ENCODE measurements at regions not wholly inside any gene's neighbourhood (a gene's known extent, or its start where the extent isn't known, plus 50 kb on each side); places are given as distances from the start of the nearest gene placed in this dataset.

DNA sequence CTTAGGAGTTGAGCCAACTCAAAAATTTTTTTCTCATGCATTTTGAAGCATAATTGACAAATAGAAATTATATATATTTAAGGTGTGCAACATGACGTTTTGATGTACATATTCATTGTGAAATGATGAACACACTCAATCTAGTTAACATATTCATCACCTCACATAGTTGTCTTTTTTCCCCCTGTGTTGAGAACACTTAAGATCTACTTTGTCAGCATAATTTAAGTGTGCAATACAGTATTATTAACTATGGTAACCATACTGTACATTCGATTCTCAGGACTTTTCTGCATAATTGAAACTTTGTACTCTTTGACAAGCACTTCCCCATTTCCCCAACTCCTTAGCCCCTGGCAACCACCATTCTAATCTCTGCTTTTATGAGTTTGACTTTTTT, 192.2 kb upstream of the ZKSCAN2 start (continued):
- TF ChIP-seq, protein P1, sequence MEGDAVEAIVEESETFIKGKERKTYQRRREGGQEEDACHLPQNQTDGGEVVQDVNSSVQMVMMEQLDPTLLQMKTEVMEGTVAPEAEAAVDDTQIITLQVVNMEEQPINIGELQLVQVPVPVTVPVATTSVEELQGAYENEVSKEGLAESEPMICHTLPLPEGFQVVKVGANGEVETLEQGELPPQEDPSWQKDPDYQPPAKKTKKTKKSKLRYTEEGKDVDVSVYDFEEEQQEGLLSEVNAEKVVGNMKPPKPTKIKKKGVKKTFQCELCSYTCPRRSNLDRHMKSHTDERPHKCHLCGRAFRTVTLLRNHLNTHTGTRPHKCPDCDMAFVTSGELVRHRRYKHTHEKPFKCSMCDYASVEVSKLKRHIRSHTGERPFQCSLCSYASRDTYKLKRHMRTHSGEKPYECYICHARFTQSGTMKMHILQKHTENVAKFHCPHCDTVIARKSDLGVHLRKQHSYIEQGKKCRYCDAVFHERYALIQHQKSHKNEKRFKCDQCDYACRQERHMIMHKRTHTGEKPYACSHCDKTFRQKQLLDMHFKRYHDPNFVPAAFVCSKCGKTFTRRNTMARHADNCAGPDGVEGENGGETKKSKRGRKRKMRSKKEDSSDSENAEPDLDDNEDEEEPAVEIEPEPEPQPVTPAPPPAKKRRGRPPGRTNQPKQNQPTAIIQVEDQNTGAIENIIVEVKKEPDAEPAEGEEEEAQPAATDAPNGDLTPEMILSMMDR (conservative IDR thresholded peaks at IDR 0.05; ENCODE audit: low read depth in 2 of 2), result no peak

DNA sequence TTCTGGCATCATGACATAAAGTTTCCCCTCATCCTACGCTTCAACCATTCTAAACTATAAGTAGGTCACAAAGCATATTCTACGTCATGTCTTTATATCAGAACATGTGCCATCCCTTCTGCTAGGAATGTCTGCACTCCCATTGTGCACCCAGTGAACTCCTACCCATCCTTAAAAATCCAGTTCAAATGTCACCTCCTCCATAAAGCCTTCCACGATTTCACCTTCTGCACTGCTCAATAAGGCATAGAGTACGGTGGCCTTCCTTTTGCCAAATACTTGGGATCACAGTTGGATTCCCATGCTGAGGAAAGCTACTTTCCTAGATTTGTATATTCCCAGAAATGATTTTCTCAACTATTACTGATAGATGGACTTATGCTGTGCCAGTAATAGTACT, 186.3 kb upstream of the ZKSCAN2 start:
- Histone ChIP-seq H3K9me2 (ENCODE audit: insufficient read depth) (no peaks in the 10 kb centered on the region), H3K79me2 (replicated peaks; ENCODE audit: insufficient read depth) (no peaks in the 10 kb centered on the region), H2AFZ (no peak overlapping the region), H3K4me2 (no peak overlapping the region), H4K20me1 (replicated peaks; ENCODE audit: insufficient read depth) (no peaks in the 10 kb centered on the region), H3K4me3 (no peak overlapping the region), H3K27me3 (ENCODE audit: insufficient read depth) (no peaks in the 10 kb centered on the region), H3K36me3 (ENCODE audit: insufficient read depth) (no peaks in the 10 kb centered on the region), H3K27ac (ENCODE audit: low read depth) (no peak overlapping the region), H3F3A (replicated peaks; ENCODE audit: low read depth) (no peaks in the 10 kb centered on the region), H3K4me1 (ENCODE audit: insufficient read depth) (no peaks in the 10 kb centered on the region)
- TF ChIP-seq, protein P2, sequence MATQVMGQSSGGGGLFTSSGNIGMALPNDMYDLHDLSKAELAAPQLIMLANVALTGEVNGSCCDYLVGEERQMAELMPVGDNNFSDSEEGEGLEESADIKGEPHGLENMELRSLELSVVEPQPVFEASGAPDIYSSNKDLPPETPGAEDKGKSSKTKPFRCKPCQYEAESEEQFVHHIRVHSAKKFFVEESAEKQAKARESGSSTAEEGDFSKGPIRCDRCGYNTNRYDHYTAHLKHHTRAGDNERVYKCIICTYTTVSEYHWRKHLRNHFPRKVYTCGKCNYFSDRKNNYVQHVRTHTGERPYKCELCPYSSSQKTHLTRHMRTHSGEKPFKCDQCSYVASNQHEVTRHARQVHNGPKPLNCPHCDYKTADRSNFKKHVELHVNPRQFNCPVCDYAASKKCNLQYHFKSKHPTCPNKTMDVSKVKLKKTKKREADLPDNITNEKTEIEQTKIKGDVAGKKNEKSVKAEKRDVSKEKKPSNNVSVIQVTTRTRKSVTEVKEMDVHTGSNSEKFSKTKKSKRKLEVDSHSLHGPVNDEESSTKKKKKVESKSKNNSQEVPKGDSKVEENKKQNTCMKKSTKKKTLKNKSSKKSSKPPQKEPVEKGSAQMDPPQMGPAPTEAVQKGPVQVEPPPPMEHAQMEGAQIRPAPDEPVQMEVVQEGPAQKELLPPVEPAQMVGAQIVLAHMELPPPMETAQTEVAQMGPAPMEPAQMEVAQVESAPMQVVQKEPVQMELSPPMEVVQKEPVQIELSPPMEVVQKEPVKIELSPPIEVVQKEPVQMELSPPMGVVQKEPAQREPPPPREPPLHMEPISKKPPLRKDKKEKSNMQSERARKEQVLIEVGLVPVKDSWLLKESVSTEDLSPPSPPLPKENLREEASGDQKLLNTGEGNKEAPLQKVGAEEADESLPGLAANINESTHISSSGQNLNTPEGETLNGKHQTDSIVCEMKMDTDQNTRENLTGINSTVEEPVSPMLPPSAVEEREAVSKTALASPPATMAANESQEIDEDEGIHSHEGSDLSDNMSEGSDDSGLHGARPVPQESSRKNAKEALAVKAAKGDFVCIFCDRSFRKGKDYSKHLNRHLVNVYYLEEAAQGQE (IDR thresholded peaks at IDR 0.05; ENCODE audit: unreplicated experiment), result no peak
- no peak for TF ChIP-seq EZH2 (IDR thresholded peaks at IDR 0.05; ENCODE audit: low read depth, unreplicated experiment)
- no peak for TF ChIP-seq POLR2AphosphoS5 (IDR thresholded peaks at IDR 0.05; ENCODE audit: low read depth)
- TF ChIP-seq NANOG (IDR thresholded peaks at IDR 0.05; ENCODE audit: borderline replicate concordance), result no peak
- TF ChIP-seq STAT1 (IDR thresholded peaks at IDR 0.05; ENCODE audit: unreplicated experiment), result no peak
- no peak for TF ChIP-seq ZNF114 (CRISPR knock-in tag; IDR thresholded peaks at IDR 0.05)
- Mint-ChIP-seq H3K4me3 (no peak overlapping the region), H3K36me3 (ENCODE audit: low read depth) (peaks cover 8% of the 10 kb centered on the region), H3K27ac (no peak overlapping the region), H3K27me3 (ENCODE audit: insufficient read depth, low read depth, poor library complexity) (no peaks in the 10 kb centered on the region), H3K4me1 (no peaks in the 10 kb centered on the region), H3K9me3 (peaks cover 80% of the 10 kb centered on the region)
- ATAC-seq, result no peak
- no peak for DNase-seq (ENCODE audit: low spot score)

DNA sequence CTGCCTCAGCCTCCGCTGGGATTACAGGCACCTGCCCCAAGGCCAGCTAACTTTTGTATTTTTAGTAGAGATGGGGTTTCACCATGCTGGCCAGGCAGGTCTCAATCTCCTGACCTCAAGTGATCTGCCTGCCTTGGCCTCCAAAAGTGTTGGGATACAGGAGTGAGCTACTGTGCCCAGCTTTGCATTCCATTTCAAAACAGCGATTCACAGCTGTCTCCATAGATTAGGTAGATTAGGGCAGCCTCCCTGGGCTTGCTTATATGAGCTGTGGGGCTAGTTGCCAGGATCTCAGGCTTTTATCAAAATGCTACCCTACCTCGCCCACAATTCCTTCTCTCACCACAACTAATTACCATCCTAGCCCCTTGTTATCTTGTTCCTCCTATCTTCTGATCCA, 176.4 kb upstream of the ZKSCAN2 start:
- H3K27ac ChIP-seq (ENCODE audit: low read depth), result no peak overlapping the region
- no peak for ATAC-seq
- 0 out of 2 replicates have a peak, but pooled peaks cover 4% of the 10 kb centered on the region for H3K36me3 ChIP-seq (ENCODE audit: insufficient read depth)
- H3K79me2 ChIP-seq (replicated peaks; ENCODE audit: insufficient read depth), result no peaks in the 10 kb centered on the region
- H3K27me3 ChIP-seq (ENCODE audit: insufficient read depth), result no peaks in the 10 kb centered on the region
- H3K4me1 Mint-ChIP-seq, result 0 out of 3 replicates have a peak, but pooled peaks cover 2% of the 10 kb centered on the region
- H3K9me3 Mint-ChIP-seq, result peaks cover 83% of the 10 kb centered on the region
- DNase-seq (ENCODE audit: low spot score), result no peak
- no peak overlapping the region for H3K4me3 Mint-ChIP-seq
- no peaks in the 10 kb centered on the region for H3F3A ChIP-seq (replicated peaks; ENCODE audit: low read depth)
- H3K4me2 ChIP-seq, result no peak overlapping the region
- no peaks in the 10 kb centered on the region for H3K4me1 ChIP-seq (ENCODE audit: insufficient read depth)
- H2AFZ ChIP-seq, result no peak overlapping the region
- H3K4me3 ChIP-seq, result no peak overlapping the region
- no peak overlapping the region for H3K27ac Mint-ChIP-seq
- H3K9me2 ChIP-seq (ENCODE audit: insufficient read depth), result no peaks in the 10 kb centered on the region
- H3K27me3 Mint-ChIP-seq (ENCODE audit: insufficient read depth, low read depth, poor library complexity), result peaks cover 4% of the 10 kb centered on the region
- H4K20me1 ChIP-seq (replicated peaks; ENCODE audit: insufficient read depth), result no peaks in the 10 kb centered on the region
- H3K36me3 Mint-ChIP-seq (ENCODE audit: low read depth), result no peaks in the 10 kb centered on the region; the same call in 1 of the 3 replicates
- TF ChIP-seq ZNF331 (CRISPR knock-in tag; IDR thresholded peaks at IDR 0.05; ENCODE audit: low read depth) (no peak), STAT1 (IDR thresholded peaks at IDR 0.05; ENCODE audit: unreplicated experiment) (no peak), EZH2 (IDR thresholded peaks at IDR 0.05; ENCODE audit: low read depth, unreplicated experiment) (no peak), EZH2phosphoT487 (IDR thresholded peaks at IDR 0.05; ENCODE audit: unreplicated experiment) (no peak), CREB1 (CRISPR knock-in tag; IDR thresholded peaks at IDR 0.05; ENCODE audit: low read depth) (no peak)

Data from GM23338 (cell line).